Loucy (cell line): ENCODE measurements at regions not wholly inside any gene's neighbourhood (a gene's known extent, or its start where the extent isn't known, plus 50 kb on each side); places are given as distances from the start of the nearest gene placed in this dataset.

Experiments used
- H2AFZ ChIP-seq: fragments of 200-600 bp; sonication (generic); 2 replicates; pipeline ENCODE4 v1.6.0; 2016; ENCODE audit warnings: antibody characterized with exemption, mild to moderate bottlenecking, low read length, moderate library complexity
- H3F3A ChIP-seq: fragments of 200-600 bp; 2 replicates; pipeline ENCODE4 v1.6.0; 2016; ENCODE audit warnings: antibody characterized with exemption, low read depth, mild to moderate bottlenecking
- H3K27me3 ChIP-seq: fragments of 200-600 bp; sonication (generic); 2 replicates; pipeline ENCODE4 v1.6.1; 2014; ENCODE audit warnings: low read length, mild to moderate bottlenecking; ENCODE audit not compliant: insufficient read depth, poor library complexity, severe bottlenecking
- H3K36me3 ChIP-seq: fragments of 200-600 bp; sonication (generic); 2 replicates; pipeline ENCODE4 v1.6.1; 2016; ENCODE audit warnings: low read length; ENCODE audit not compliant: insufficient read depth
- H3K4me1 ChIP-seq: fragments of 200-600 bp; sonication (generic); 2 replicates; pipeline ENCODE4 v1.5.1; 2014; ENCODE audit warnings: low read length, mild to moderate bottlenecking; ENCODE audit not compliant: insufficient read depth, poor library complexity, severe bottlenecking
- H3K4me2 ChIP-seq: fragments of 200-600 bp; sonication (generic); 2 replicates; pipeline ENCODE4 v1.6.0; 2014; ENCODE audit warnings: antibody characterized with exemption, low read length, low read depth, mild to moderate bottlenecking; ENCODE audit not compliant: poor library complexity, severe bottlenecking
- H3K4me3 ChIP-seq: fragments of 200-600 bp; sonication (generic); 2 replicates; pipeline ENCODE4 v1.5.1; 2014; ENCODE audit warnings: low read length, mild to moderate bottlenecking, mixed read lengths; ENCODE audit not compliant: poor library complexity, severe bottlenecking
- H3K79me2 ChIP-seq: fragments of 200-600 bp; sonication (generic); 2 replicates; pipeline ENCODE4 v1.6.1; 2014; ENCODE audit warnings: low read length; ENCODE audit not compliant: insufficient read depth
- H3K9ac ChIP-seq: fragments of 200-600 bp; sonication (generic); 2 replicates; pipeline ENCODE4 v1.6.0; 2014; ENCODE audit warnings: mild to moderate bottlenecking, low read depth, low read length, moderate library complexity; ENCODE audit not compliant: poor library complexity, severe bottlenecking
- H3K9me2 ChIP-seq: fragments of 200-600 bp; sonication (generic); replicated peaks from 2 replicates; pipeline ENCODE4 v1.6.1; 2016; ENCODE audit warnings: low read depth, low read length, mixed read lengths
- H3K9me3 ChIP-seq: fragments of 200-600 bp; sonication (generic); 2 replicates; pipeline ENCODE4 v1.6.1; 2014; ENCODE audit warnings: mild to moderate bottlenecking, antibody characterized with exemption, low read length, low read depth; ENCODE audit not compliant: insufficient read depth
- H4K20me1 ChIP-seq: fragments of 200-600 bp; sonication (generic); 2 replicates; pipeline ENCODE4 v1.6.0; 2014; ENCODE audit warnings: antibody characterized with exemption, low read length, mild to moderate bottlenecking; ENCODE audit not compliant: insufficient read depth, poor library complexity, severe bottlenecking
- EZH2phosphoT487 ChIP-seq: fragments of 200-600 bp; IDR thresholded peaks from 2 replicates; pipeline ENCODE4 v1.6.1; 2018; ENCODE audit warnings: antibody characterized with exemption, mild to moderate bottlenecking, moderate library complexity, borderline replicate concordance
- TF ChIP-seq, protein P1 (sequence below): fragments of 200-600 bp; sonication (generic); conservative IDR thresholded peaks from 2 replicates; pipeline ENCODE4 v1.5.1; 2014; ENCODE audit warnings: mild to moderate bottlenecking, antibody characterized with exemption, low read length

DNA sequence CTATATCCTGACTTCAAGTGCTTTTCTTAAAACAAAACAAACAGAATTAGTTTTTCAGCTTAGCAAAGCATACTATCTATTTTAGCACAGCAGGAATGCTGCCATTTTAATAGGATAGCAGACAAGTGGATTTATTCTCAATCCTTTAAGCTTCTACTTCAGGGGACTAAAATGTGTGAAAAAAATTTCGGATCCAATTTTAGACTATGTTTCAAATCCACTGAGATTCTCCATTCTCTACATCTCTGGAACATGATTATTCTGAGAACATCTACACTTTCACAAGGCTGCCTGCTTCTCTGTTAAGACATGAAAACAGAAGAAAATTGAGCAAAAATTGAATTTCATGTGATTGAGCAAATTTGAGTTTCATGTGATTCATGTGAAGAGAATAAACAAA, 1321.3 kb downstream of the HACE1 start:
- Histone ChIP-seq H3K36me3 (no peaks in the 10 kb centered on the region), H3F3A (no peaks in the 10 kb centered on the region), H3K79me2 (no peaks in the 10 kb centered on the region), H3K4me2 (no peak overlapping the region), H2AFZ (no peak overlapping the region), H3K9me2 (no peaks in the 10 kb centered on the region), H4K20me1 (no peaks in the 10 kb centered on the region), H3K4me1 (no peaks in the 10 kb centered on the region), H3K27me3 (no peaks in the 10 kb centered on the region), H3K9ac (no peak overlapping the region), H3K4me3 (no peak overlapping the region), H3K9me3 (no peaks in the 10 kb centered on the region)
- TF ChIP-seq EZH2phosphoT487 = no peak
- TF ChIP-seq, protein P1, sequence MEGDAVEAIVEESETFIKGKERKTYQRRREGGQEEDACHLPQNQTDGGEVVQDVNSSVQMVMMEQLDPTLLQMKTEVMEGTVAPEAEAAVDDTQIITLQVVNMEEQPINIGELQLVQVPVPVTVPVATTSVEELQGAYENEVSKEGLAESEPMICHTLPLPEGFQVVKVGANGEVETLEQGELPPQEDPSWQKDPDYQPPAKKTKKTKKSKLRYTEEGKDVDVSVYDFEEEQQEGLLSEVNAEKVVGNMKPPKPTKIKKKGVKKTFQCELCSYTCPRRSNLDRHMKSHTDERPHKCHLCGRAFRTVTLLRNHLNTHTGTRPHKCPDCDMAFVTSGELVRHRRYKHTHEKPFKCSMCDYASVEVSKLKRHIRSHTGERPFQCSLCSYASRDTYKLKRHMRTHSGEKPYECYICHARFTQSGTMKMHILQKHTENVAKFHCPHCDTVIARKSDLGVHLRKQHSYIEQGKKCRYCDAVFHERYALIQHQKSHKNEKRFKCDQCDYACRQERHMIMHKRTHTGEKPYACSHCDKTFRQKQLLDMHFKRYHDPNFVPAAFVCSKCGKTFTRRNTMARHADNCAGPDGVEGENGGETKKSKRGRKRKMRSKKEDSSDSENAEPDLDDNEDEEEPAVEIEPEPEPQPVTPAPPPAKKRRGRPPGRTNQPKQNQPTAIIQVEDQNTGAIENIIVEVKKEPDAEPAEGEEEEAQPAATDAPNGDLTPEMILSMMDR = no peak

DNA sequence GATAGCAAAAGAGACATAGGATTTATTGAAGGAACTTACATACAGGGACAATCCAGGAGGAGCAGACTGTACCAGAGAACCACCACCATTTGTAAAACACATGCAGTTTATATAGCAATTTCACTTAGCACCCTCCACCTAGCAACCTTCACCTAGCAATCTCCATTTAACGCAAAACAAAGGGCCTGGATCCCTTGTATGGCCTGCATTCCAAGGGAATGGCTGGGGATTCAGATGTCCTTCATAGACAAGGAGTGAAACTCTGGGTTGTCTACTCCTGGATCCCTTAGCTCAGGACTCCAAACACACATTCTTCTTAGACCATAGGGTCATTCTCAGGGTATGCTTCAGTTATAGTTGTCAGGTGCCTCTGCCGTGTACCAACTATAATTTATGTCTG, 1324.9 kb downstream of the HACE1 start:
- Histone ChIP-seq H3K9ac (no peak overlapping the region), H2AFZ (no peak overlapping the region), H3K27me3 (no peaks in the 10 kb centered on the region), H4K20me1 (no peaks in the 10 kb centered on the region), H3K79me2 (no peaks in the 10 kb centered on the region), H3K36me3 (no peaks in the 10 kb centered on the region), H3K9me2 (no peaks in the 10 kb centered on the region), H3F3A (no peaks in the 10 kb centered on the region), H3K9me3 (no peaks in the 10 kb centered on the region), H3K4me1 (no peaks in the 10 kb centered on the region), H3K4me3 (no peak overlapping the region), H3K4me2 (no peak overlapping the region)
- TF ChIP-seq, protein P1 = no peak
- TF ChIP-seq EZH2phosphoT487 = no peak

DNA sequence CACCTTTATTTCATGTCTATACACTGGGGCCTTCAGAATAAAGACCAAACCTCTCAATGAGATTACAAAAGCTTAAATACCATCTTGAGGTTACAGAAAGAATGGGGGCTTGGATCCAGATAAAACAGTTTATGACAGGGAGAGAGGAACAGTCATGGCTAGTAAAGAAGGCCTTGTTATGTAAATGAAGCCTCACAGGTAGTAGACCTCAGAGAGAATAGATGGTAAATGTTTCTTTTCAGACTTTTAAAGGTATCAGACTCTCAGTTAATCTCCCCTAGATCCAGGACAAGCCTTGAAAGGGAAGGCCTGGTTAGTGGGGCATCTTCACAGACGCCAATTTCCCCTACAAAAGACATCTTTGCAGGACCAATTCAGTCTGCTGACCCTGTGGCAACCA, 1325.6 kb downstream of the HACE1 start:
- Histone ChIP-seq H3K9me3 (no peaks in the 10 kb centered on the region), H3K9ac (no peak overlapping the region), H3K9me2 (no peaks in the 10 kb centered on the region), H3K27me3 (no peaks in the 10 kb centered on the region), H3K4me1 (no peaks in the 10 kb centered on the region), H3F3A (no peaks in the 10 kb centered on the region), H3K36me3 (no peaks in the 10 kb centered on the region), H3K4me2 (no peak overlapping the region), H4K20me1 (no peaks in the 10 kb centered on the region), H3K4me3 (no peak overlapping the region), H3K79me2 (no peaks in the 10 kb centered on the region), H2AFZ (no peak overlapping the region)
- no peak for TF ChIP-seq EZH2phosphoT487
- TF ChIP-seq, protein P1 = no peak
